ENCODE measurements at regions not wholly inside any gene's neighbourhood (a gene's known extent, or its start where the extent isn't known, plus 50 kb on each side); places are given as distances from the start of the nearest gene placed in this dataset.

GRCh38 chr10:59595593-59595992 is 114.1 kb downstream of the SLC16A9 start:
- DNase-seq (ENCODE audit: low read depth), result no peak

GRCh38 chr10:59593768-59594167 is 115.9 kb downstream of the SLC16A9 start:
- DNase-seq (ENCODE audit: low read depth), result no peak
- no peak overlapping the region for H3K4me3 ChIP-seq (ENCODE audit: low read depth, low read length)

More at GRCh38 chr10:59595593-59595992, 114.1 kb downstream of the SLC16A9 start:
- H3K4me3 ChIP-seq (ENCODE audit: low read depth, low read length), result no peak overlapping the region

GRCh38 chr10:59589796-59590195 is 119.9 kb downstream of the SLC16A9 start:
- no peak overlapping the region for H3K4me3 ChIP-seq (ENCODE audit: low read depth, low read length)
- no peak for DNase-seq (ENCODE audit: low read depth)

GRCh38 chr10:59588791-59589190 is 120.9 kb downstream of the SLC16A9 start:
- DNase-seq (ENCODE audit: low read depth), result no peak

GRCh38 chr10:59587756-59588140 is 121.9 kb downstream of the SLC16A9 start:
- H3K4me3 ChIP-seq (ENCODE audit: low read depth, low read length), result no peak overlapping the region
- DNase-seq (ENCODE audit: low read depth), result no peak

More at GRCh38 chr10:59588791-59589190, 120.9 kb downstream of the SLC16A9 start:
- H3K4me3 ChIP-seq (ENCODE audit: low read depth, low read length), result no peak overlapping the region

- no peak for DNase-seq (ENCODE audit: low read depth)
- H3K4me3 ChIP-seq (ENCODE audit: low read depth, low read length), result no peak overlapping the region
Observed at GRCh38 chr10:59587083-59587755, 122.4 kb downstream of the SLC16A9 start.

GRCh38 chr10:59586407-59586891 is 123.2 kb downstream of the SLC16A9 start:
- no peak overlapping the region for H3K4me3 ChIP-seq (ENCODE audit: low read depth, low read length)
- no peak for DNase-seq (ENCODE audit: low read depth)

- no peak for DNase-seq (ENCODE audit: low read depth)
- H3K4me3 ChIP-seq (ENCODE audit: low read depth, low read length), result no peak overlapping the region
Observed at GRCh38 chr10:59585046-59585700, 124.5 kb downstream of the SLC16A9 start.

GRCh38 chr10:59582780-59583179 is 126.9 kb downstream of the SLC16A9 start:
- DNase-seq (ENCODE audit: low read depth), result no peak
- H3K4me3 ChIP-seq (ENCODE audit: low read depth, low read length), result no peak overlapping the region

GRCh38 chr10:59582058-59582457 is 127.6 kb downstream of the SLC16A9 start:
- no peak for DNase-seq (ENCODE audit: low read depth)
- H3K4me3 ChIP-seq (ENCODE audit: low read depth, low read length), result no peak overlapping the region

- no peak overlapping the region for H3K4me3 ChIP-seq (ENCODE audit: low read depth, low read length)
- DNase-seq (ENCODE audit: low read depth), result peak; percentile 13
Observed at GRCh38 chr10:59580026-59580863, 129.4 kb downstream of the SLC16A9 start.

GRCh38 chr10:59578741-59579140 is 130.9 kb downstream of the SLC16A9 start:
- DNase-seq (ENCODE audit: low read depth), result no peak
- H3K4me3 ChIP-seq (ENCODE audit: low read depth, low read length), result no peak overlapping the region

GRCh38 chr10:59577984-59578383 is 131.7 kb downstream of the SLC16A9 start:
- no peak overlapping the region for H3K4me3 ChIP-seq (ENCODE audit: low read depth, low read length)
- DNase-seq (ENCODE audit: low read depth), result no peak

GRCh38 chr10:59575269-59575668 is 134.4 kb downstream of the SLC16A9 start:
- H3K4me3 ChIP-seq (ENCODE audit: low read depth, low read length), result no peak overlapping the region
- DNase-seq (ENCODE audit: low read depth), result no peak

GRCh38 chr10:59563531-59563930 is 146.1 kb downstream of the SLC16A9 start:
- no peak for DNase-seq (ENCODE audit: low read depth)
- H3K4me3 ChIP-seq (ENCODE audit: low read depth, low read length), result no peak overlapping the region

GRCh38 chr10:59562126-59562525 is 147.5 kb downstream of the SLC16A9 start:
- no peak for DNase-seq (ENCODE audit: low read depth)
- H3K4me3 ChIP-seq (ENCODE audit: low read depth, low read length), result no peak overlapping the region

- no peak overlapping the region for H3K4me3 ChIP-seq (ENCODE audit: low read depth, low read length)
- peak; percentile 24 for DNase-seq (ENCODE audit: low read depth)
Observed at GRCh38 chr10:59561477-59562121, 148.1 kb downstream of the SLC16A9 start.

- H3K4me3 ChIP-seq (ENCODE audit: low read depth, low read length), result no peak overlapping the region
- no peak for DNase-seq (ENCODE audit: low read depth)
Observed at GRCh38 chr10:59560990-59561389, 148.7 kb downstream of the SLC16A9 start.

GRCh38 chr10:59560161-59560560 is 149.5 kb downstream of the SLC16A9 start:
- no peak for DNase-seq (ENCODE audit: low read depth)
- H3K4me3 ChIP-seq (ENCODE audit: low read depth, low read length), result no peak overlapping the region

GRCh38 chr10:59558066-59558465 is 151.6 kb downstream of the SLC16A9 start:
- DNase-seq (ENCODE audit: low read depth), result no peak
- no peak overlapping the region for H3K4me3 ChIP-seq (ENCODE audit: low read depth, low read length)

Data from skeletal muscle cell (primary cell).